ENCODE measurements at regions not wholly inside any gene's neighbourhood (a gene's known extent, or its start where the extent isn't known, plus 50 kb on each side); places are given as distances from the start of the nearest gene placed in this dataset.

DNA sequence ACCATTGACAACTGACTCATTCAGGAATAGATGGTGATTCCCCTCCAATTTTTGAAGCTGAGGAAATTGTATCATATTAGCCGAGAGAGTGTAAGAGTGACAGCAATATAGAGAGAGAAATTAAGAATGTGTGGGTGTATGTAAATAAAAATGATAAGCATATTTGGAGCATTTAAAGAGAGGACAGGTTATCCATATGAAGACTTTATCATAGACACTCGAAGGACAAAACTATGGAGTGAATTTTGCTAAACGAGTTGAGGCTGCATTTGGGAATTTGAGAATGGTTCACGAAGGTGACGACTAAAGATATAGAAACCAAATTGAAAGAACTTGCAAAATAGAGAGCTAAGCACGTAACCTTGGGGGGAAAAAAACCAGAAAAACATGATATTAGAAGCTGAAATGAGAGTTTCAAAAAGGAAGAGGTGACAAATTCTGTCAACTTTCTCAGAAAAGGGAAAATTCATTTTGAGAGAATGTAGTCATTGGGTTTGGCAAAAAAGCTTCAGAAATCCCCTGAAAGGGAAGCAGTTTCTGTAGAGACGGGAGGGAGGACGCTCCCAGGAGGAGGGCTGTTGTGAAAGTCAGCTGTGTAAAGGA lies 129.7 kb downstream of the KCNJ2 start:
- TF ChIP-seq RAD21 (IDR thresholded peaks at IDR 0.05), result no peak
- TF ChIP-seq, protein P1, sequence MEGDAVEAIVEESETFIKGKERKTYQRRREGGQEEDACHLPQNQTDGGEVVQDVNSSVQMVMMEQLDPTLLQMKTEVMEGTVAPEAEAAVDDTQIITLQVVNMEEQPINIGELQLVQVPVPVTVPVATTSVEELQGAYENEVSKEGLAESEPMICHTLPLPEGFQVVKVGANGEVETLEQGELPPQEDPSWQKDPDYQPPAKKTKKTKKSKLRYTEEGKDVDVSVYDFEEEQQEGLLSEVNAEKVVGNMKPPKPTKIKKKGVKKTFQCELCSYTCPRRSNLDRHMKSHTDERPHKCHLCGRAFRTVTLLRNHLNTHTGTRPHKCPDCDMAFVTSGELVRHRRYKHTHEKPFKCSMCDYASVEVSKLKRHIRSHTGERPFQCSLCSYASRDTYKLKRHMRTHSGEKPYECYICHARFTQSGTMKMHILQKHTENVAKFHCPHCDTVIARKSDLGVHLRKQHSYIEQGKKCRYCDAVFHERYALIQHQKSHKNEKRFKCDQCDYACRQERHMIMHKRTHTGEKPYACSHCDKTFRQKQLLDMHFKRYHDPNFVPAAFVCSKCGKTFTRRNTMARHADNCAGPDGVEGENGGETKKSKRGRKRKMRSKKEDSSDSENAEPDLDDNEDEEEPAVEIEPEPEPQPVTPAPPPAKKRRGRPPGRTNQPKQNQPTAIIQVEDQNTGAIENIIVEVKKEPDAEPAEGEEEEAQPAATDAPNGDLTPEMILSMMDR (IDR thresholded peaks at IDR 0.05; ENCODE audit: low read depth, low read length, missing input control), result no peak
- TF ChIP-seq, protein P2, sequence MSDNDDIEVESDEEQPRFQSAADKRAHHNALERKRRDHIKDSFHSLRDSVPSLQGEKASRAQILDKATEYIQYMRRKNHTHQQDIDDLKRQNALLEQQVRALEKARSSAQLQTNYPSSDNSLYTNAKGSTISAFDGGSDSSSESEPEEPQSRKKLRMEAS (IDR thresholded peaks at IDR 0.05), result no peak
- no peak for TF ChIP-seq TAF1 (conservative IDR thresholded peaks at IDR 0.05)
- TF ChIP-seq YY1 (IDR thresholded peaks at IDR 0.05), result no peak
- TF ChIP-seq, protein P3, sequence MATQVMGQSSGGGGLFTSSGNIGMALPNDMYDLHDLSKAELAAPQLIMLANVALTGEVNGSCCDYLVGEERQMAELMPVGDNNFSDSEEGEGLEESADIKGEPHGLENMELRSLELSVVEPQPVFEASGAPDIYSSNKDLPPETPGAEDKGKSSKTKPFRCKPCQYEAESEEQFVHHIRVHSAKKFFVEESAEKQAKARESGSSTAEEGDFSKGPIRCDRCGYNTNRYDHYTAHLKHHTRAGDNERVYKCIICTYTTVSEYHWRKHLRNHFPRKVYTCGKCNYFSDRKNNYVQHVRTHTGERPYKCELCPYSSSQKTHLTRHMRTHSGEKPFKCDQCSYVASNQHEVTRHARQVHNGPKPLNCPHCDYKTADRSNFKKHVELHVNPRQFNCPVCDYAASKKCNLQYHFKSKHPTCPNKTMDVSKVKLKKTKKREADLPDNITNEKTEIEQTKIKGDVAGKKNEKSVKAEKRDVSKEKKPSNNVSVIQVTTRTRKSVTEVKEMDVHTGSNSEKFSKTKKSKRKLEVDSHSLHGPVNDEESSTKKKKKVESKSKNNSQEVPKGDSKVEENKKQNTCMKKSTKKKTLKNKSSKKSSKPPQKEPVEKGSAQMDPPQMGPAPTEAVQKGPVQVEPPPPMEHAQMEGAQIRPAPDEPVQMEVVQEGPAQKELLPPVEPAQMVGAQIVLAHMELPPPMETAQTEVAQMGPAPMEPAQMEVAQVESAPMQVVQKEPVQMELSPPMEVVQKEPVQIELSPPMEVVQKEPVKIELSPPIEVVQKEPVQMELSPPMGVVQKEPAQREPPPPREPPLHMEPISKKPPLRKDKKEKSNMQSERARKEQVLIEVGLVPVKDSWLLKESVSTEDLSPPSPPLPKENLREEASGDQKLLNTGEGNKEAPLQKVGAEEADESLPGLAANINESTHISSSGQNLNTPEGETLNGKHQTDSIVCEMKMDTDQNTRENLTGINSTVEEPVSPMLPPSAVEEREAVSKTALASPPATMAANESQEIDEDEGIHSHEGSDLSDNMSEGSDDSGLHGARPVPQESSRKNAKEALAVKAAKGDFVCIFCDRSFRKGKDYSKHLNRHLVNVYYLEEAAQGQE (IDR thresholded peaks at IDR 0.05), result no peak
- TF ChIP-seq HNF4A (conservative IDR thresholded peaks at IDR 0.05), result no peak
- no peak for TF ChIP-seq GABPA (IDR thresholded peaks at IDR 0.05 in 1 of 2, conservative IDR thresholded peaks at IDR 0.05 in 1 of 2)

All from liver (tissue), 3 donors.